ENCODE measurements at regions not wholly inside any gene's neighbourhood (a gene's known extent, or its start where the extent isn't known, plus 50 kb on each side); places are given as distances from the start of the nearest gene placed in this dataset.

DNA sequence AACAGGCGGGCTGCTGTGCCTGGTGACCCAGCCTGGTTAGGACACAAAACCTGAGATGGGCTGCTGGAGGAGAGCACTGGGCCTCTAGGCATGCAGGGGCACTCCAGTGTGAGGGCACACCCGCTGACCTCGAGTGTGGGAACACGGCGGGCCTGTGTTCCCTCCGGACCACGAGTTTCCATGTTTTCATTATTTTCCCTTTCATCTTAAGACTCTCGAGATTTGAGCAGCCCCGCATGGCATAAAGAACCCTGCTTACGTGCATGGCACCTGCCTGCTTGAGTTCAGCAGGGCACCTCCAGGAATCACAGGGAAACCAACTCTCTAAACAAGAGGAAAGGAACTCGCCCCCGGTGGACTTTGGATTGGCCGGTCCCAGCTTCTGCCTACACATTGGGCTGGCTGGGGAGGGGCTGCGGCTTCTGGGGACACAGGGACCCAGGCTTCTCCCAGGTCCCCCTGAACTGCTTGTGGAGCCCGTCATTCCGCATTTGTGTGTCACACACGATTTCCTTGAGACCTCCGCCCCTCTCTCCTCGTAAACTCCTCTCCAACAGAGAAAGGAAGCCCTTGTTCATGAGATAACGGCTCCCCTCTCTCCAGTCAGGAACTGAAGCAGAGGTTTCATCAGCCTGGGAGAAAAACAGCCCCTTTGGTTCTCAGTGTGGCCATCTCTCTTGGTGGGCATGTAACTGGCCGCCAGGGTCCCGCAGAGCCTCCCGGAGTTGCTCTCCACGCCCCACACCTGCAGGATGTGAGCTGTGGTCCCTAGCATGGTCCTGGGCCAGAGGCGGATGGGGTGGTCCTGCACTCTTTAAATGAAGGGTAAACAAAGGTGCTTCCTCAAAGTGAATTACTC, 181.8 kb downstream of the TTLL2 start (continued):
- no peak for TF ChIP-seq ZNF407 (CRISPR knock-in tag; IDR thresholded peaks at IDR 0.05; ENCODE audit: not compliant biosample characterization)
- TF ChIP-seq ZFP36 (IDR thresholded peaks at IDR 0.05; ENCODE audit: borderline replicate concordance, low read depth, low read length, partially characterized antibody) = no peak
- TF ChIP-seq ZNF280D (CRISPR knock-in tag; IDR thresholded peaks at IDR 0.05) = 0 out of 2 replicates have a peak, but pooled peaks have one; percentile 56
- no peak for TF ChIP-seq FOSL1 (CRISPR knock-in tag; IDR thresholded peaks at IDR 0.05; ENCODE audit: borderline replicate concordance)
- no peak for TF ChIP-seq RFXANK (CRISPR knock-in tag; IDR thresholded peaks at IDR 0.05)
- no peak; the same call in 1 of the 2 replicates for TF ChIP-seq HIVEP1 (CRISPR knock-in tag; IDR thresholded peaks at IDR 0.05)
- 0 out of 2 replicates have a peak, but pooled peaks have one; percentile 11 for TF ChIP-seq KLF11 (CRISPR knock-in tag; IDR thresholded peaks at IDR 0.05)
- no peak for TF ChIP-seq ZNF775 (CRISPR knock-in tag; IDR thresholded peaks at IDR 0.05; ENCODE audit: borderline replicate concordance)
- TF ChIP-seq FOXA3 (CRISPR knock-in tag; IDR thresholded peaks at IDR 0.05) = peak; percentile 57
- TF ChIP-seq, protein P1, sequence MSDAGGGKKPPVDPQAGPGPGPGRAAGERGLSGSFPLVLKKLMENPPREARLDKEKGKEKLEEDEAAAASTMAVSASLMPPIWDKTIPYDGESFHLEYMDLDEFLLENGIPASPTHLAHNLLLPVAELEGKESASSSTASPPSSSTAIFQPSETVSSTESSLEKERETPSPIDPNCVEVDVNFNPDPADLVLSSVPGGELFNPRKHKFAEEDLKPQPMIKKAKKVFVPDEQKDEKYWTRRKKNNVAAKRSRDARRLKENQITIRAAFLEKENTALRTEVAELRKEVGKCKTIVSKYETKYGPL (CRISPR knock-in tag; IDR thresholded peaks at IDR 0.05) = no peak
- peak; percentile 92 for TF ChIP-seq PAXIP1 (CRISPR knock-in tag; conservative IDR thresholded peaks at IDR 0.05)
